ENCODE measurements at regions not wholly inside any gene's neighbourhood (a gene's known extent, or its start where the extent isn't known, plus 50 kb on each side); places are given as distances from the start of the nearest gene placed in this dataset.
"Not testable (repeated sequence)": the region's sequence is repeated elsewhere in the genome, so short reads cannot be mapped to it uniquely, and the experiment has no call there.

- peak; percentile 27 for DNase-seq (ENCODE audit: low read depth)
- TF ChIP-seq CTCF (conservative IDR thresholded peaks at IDR 0.05; ENCODE audit: low read depth, low read length), result no peak
- H3K4me3 ChIP-seq (ENCODE audit: low read length), result no peak overlapping the region
Observed at GRCh38 chr5:116872986-116873385, 298.4 kb upstream of the SEMA6A start.

- no peak for TF ChIP-seq CTCF (conservative IDR thresholded peaks at IDR 0.05; ENCODE audit: low read depth, low read length)
- no peak for DNase-seq (ENCODE audit: low read depth)
- no peak overlapping the region for H3K4me3 ChIP-seq (ENCODE audit: low read length)
Observed at GRCh38 chr5:116872486-116872885, 297.9 kb upstream of the SEMA6A start.

- not testable (repeated sequence) for H3K4me3 ChIP-seq (ENCODE audit: low read length); DNase-seq (ENCODE audit: low read depth)
Observed at GRCh38 chr5:116867825-116868224, 293.2 kb upstream of the SEMA6A start.

- TF ChIP-seq CTCF (conservative IDR thresholded peaks at IDR 0.05; ENCODE audit: low read depth, low read length), result no peak
- DNase-seq (ENCODE audit: low read depth), result no peak
- H3K4me3 ChIP-seq (ENCODE audit: low read length), result no peak overlapping the region
Observed at GRCh38 chr5:116865651-116866050, 291.0 kb upstream of the SEMA6A start.

- no peak for TF ChIP-seq CTCF (conservative IDR thresholded peaks at IDR 0.05; ENCODE audit: low read depth, low read length)
- DNase-seq (ENCODE audit: low read depth), result no peak
- H3K4me3 ChIP-seq (ENCODE audit: low read length), result no peak overlapping the region
Observed at GRCh38 chr5:116864838-116865190, 290.2 kb upstream of the SEMA6A start.

- TF ChIP-seq CTCF (conservative IDR thresholded peaks at IDR 0.05; ENCODE audit: low read depth, low read length), result no peak
- DNase-seq (ENCODE audit: low read depth), result no peak
- no peak overlapping the region for H3K4me3 ChIP-seq (ENCODE audit: low read length)
Observed at GRCh38 chr5:116864157-116864837, 289.7 kb upstream of the SEMA6A start.

GRCh38 chr5:116862632-116863455 lies 288.2 kb upstream of the SEMA6A start:
- TF ChIP-seq CTCF (conservative IDR thresholded peaks at IDR 0.05; ENCODE audit: low read depth, low read length), result no peak
- DNase-seq (ENCODE audit: low read depth), result no peak
- H3K4me3 ChIP-seq (ENCODE audit: low read length), result no peak overlapping the region
